Nephron progenitor cell (in vitro differentiated cells): ENCODE measurements at regions not wholly inside any gene's neighbourhood (a gene's known extent, or its start where the extent isn't known, plus 50 kb on each side); places are given as distances from the start of the nearest gene placed in this dataset.

Experiments
- DNase-seq: peaks from one replicate; pipeline ENCODE4 v3.0.0; 2021
- H3K27ac Mint-ChIP-seq: 2 replicates; pipeline ENCODE4 v1.8.0; 2021; ENCODE audit warnings: mild to moderate bottlenecking, moderate library complexity, mixed read lengths
- H3K27me3 Mint-ChIP-seq: 2 replicates; pipeline ENCODE4 v1.8.0; 2021; ENCODE audit warnings: mild to moderate bottlenecking, low read depth, mixed read lengths; ENCODE audit not compliant: poor library complexity
- H3K36me3 Mint-ChIP-seq: 2 replicates; pipeline ENCODE4 v1.8.0; 2021; ENCODE audit warnings: low read depth, mixed read lengths
- H3K4me1 Mint-ChIP-seq: 2 replicates; pipeline ENCODE4 v1.8.0; 2021; ENCODE audit warnings: mixed read lengths
- H3K4me3 Mint-ChIP-seq: 2 replicates; pipeline ENCODE4 v1.8.0; 2021; ENCODE audit warnings: mild to moderate bottlenecking, moderate library complexity, mixed read lengths
- H3K9me3 Mint-ChIP-seq: 2 replicates; pipeline ENCODE4 v1.8.0; 2021; ENCODE audit warnings: mild to moderate bottlenecking, moderate library complexity, mixed read lengths
- CTCF ChIP-seq: fragments of 200-600 bp; sonication (generic); IDR thresholded peaks from 2 replicates; pipeline ENCODE4 v1.5.0; 2021; ENCODE audit warnings: antibody characterized with exemption

GRCh38 chr18:40453903-40454302 is 1501.1 kb upstream of the PIK3C3 start:
- Mint-ChIP-seq H3K27me3 (peaks cover 3% of the 10 kb centered on the region), H3K9me3 (no peaks in the 10 kb centered on the region), H3K27ac (no peak overlapping the region), H3K4me3 (no peak overlapping the region), H3K4me1 (no peaks in the 10 kb centered on the region), H3K36me3 (no peaks in the 10 kb centered on the region)
- TF ChIP-seq CTCF, result no peak
- no peak for DNase-seq

GRCh38 chr18:40452599-40452998 is 1502.4 kb upstream of the PIK3C3 start:
- H3K9me3 Mint-ChIP-seq, result no peaks in the 10 kb centered on the region
- no peaks in the 10 kb centered on the region for H3K36me3 Mint-ChIP-seq
- H3K27me3 Mint-ChIP-seq, result peaks cover 3% of the 10 kb centered on the region
- DNase-seq, result no peak
- H3K4me3 Mint-ChIP-seq, result no peak overlapping the region
- no peak for TF ChIP-seq CTCF
- H3K27ac Mint-ChIP-seq, result no peak overlapping the region
- H3K4me1 Mint-ChIP-seq, result no peaks in the 10 kb centered on the region

- H3K4me3 Mint-ChIP-seq, result no peak overlapping the region
Measured at GRCh38 chr18:40450751-40451150, 1504.3 kb upstream of the PIK3C3 start.

GRCh38 chr18:40447820-40448219 is 1507.2 kb upstream of the PIK3C3 start:
- Mint-ChIP-seq H3K27ac (no peak overlapping the region), H3K27me3 (no peaks in the 10 kb centered on the region), H3K36me3 (no peaks in the 10 kb centered on the region), H3K9me3 (no peaks in the 10 kb centered on the region), H3K4me3 (no peak overlapping the region), H3K4me1 (no peaks in the 10 kb centered on the region)
- TF ChIP-seq CTCF, result no peak
- no peak for DNase-seq

More at GRCh38 chr18:40450751-40451150, 1504.3 kb upstream of the PIK3C3 start:
- Mint-ChIP-seq H3K4me1 (no peaks in the 10 kb centered on the region), H3K27me3 (peaks cover 3% of the 10 kb centered on the region), H3K9me3 (no peaks in the 10 kb centered on the region), H3K27ac (no peak overlapping the region), H3K36me3 (no peaks in the 10 kb centered on the region)
- TF ChIP-seq CTCF, result no peak
- no peak for DNase-seq

- H3K9me3 Mint-ChIP-seq, result no peaks in the 10 kb centered on the region
- no peak for DNase-seq
- peaks cover 9% of the 10 kb centered on the region for H3K27me3 Mint-ChIP-seq
- H3K36me3 Mint-ChIP-seq, result no peaks in the 10 kb centered on the region
- no peak overlapping the region for H3K27ac Mint-ChIP-seq
- H3K4me3 Mint-ChIP-seq, result no peak overlapping the region
- peaks cover 4% of the 10 kb centered on the region for H3K4me1 Mint-ChIP-seq
- no peak for TF ChIP-seq CTCF
Measured at GRCh38 chr18:40440088-40440487, 1514.9 kb upstream of the PIK3C3 start.

- H3K27me3 Mint-ChIP-seq, result peaks cover 9% of the 10 kb centered on the region
- H3K4me3 Mint-ChIP-seq, result no peak overlapping the region
Measured at GRCh38 chr18:40437517-40437916, 1517.5 kb upstream of the PIK3C3 start.

More at GRCh38 chr18:40437517-40437916, 1517.5 kb upstream of the PIK3C3 start:
- DNase-seq, result no peak
- TF ChIP-seq CTCF, result no peak
- Mint-ChIP-seq H3K4me1 (peaks cover 4% of the 10 kb centered on the region), H3K36me3 (no peaks in the 10 kb centered on the region), H3K9me3 (no peaks in the 10 kb centered on the region), H3K27ac (no peak overlapping the region)
